ENCODE measurements at regions not wholly inside any gene's neighbourhood (a gene's known extent, or its start where the extent isn't known, plus 50 kb on each side); places are given as distances from the start of the nearest gene placed in this dataset.

- FAIRE-seq (no peak), DNase-seq (ENCODE audit: low read depth, low spot score) (no peak)
- Histone ChIP-seq H3K79me2 (ENCODE audit: control insufficient read depth, insufficient read depth, low read length) (no peaks in the 10 kb centered on the region), H3K9me3 (replicated peaks; ENCODE audit: control insufficient read depth, insufficient read depth, low read length) (no peaks in the 10 kb centered on the region), H3K4me3 (replicated peaks in 1 of 3; ENCODE audit: insufficient read depth in 1 of 3, low read depth in 1 of 3, low read length in 3 of 3) (no peak overlapping the region), H2AFZ (ENCODE audit: low read depth, low read length) (no peak overlapping the region), H3K4me2 (ENCODE audit: insufficient read depth, low read length) (no peak overlapping the region), H3K27ac (ENCODE audit: insufficient read depth, low read depth, low read length) (no peak overlapping the region), H3K9me1 (replicated peaks; ENCODE audit: control insufficient read depth, extremely low read depth, insufficient read depth, low read length) (no peaks in the 10 kb centered on the region), H3K27me3 (ENCODE audit: control insufficient read depth in 2 of 2, insufficient read depth in 2 of 2, low read length in 2 of 2) (no peaks in the 10 kb centered on the region), H3K9ac (replicated peaks; ENCODE audit: extremely low read depth, insufficient read depth, low read length) (no peak overlapping the region), H4K20me1 (replicated peaks; ENCODE audit: control insufficient read depth, extremely low read depth, insufficient read depth, low read length) (no peaks in the 10 kb centered on the region), H3K4me1 (ENCODE audit: control insufficient read depth, extremely low read depth, insufficient read depth, low read length) (no peaks in the 10 kb centered on the region), H3K36me3 (ENCODE audit: control insufficient read depth in 2 of 2, extremely low read depth in 1 of 2, insufficient read depth in 2 of 2, low read length in 2 of 2) (no peaks in the 10 kb centered on the region)
- ChIA-PET CTCF (no interaction called here), POLR2A (no interaction called here)
- no TSS peak for BruUV-seq (replicated peaks)
- intact Hi-C loops (cut with micrococcal nuclease) = no loop called here
- TF ChIP-seq POLR2AphosphoS5 (IDR thresholded peaks at IDR 0.05; ENCODE audit: insufficient read depth, low read depth, low read length) (no peak), FOS (IDR thresholded peaks at IDR 0.05; ENCODE audit: borderline replicate concordance, insufficient read depth, low read length) (no peak), GATA2 (IDR thresholded peaks at IDR 0.05; ENCODE audit: insufficient read depth, insufficient read length, low read depth, low read length) (no peak), JUN (IDR thresholded peaks at IDR 0.05; ENCODE audit: borderline replicate concordance, insufficient read depth, insufficient read length, low read depth) (no peak), MAX (IDR thresholded peaks at IDR 0.05; ENCODE audit: insufficient read depth, insufficient read length) (no peak), CTCF (IDR thresholded peaks at IDR 0.05; ENCODE audit: extremely low read depth in 1 of 2, insufficient read depth in 1 of 2, low read depth in 1 of 2, low read length in 2 of 2) (no peak), POLR2A (IDR thresholded peaks at IDR 0.05; ENCODE audit: low read depth, low read length) (no peak), MYC (IDR thresholded peaks at IDR 0.05; ENCODE audit: low read depth, low read length) (no peak), EZH2 (IDR thresholded peaks at IDR 0.05; ENCODE audit: borderline replicate concordance, low read depth, low read length, severe bottlenecking) (no peak)
- dilution Hi-C loops (cut with MboI; ENCODE audit: extremely low pct_ligation_motif_present, low sequenced_read_pairs) = no loop called here
These were observed 82.6 kb downstream of the FOXL3 start for GRCh38 chr7:372546-372931.

Data from endothelial cell of umbilical vein (primary cell).